ENCODE measurements at regions not wholly inside any gene's neighbourhood (a gene's known extent, or its start where the extent isn't known, plus 50 kb on each side); places are given as distances from the start of the nearest gene placed in this dataset.

DNA sequence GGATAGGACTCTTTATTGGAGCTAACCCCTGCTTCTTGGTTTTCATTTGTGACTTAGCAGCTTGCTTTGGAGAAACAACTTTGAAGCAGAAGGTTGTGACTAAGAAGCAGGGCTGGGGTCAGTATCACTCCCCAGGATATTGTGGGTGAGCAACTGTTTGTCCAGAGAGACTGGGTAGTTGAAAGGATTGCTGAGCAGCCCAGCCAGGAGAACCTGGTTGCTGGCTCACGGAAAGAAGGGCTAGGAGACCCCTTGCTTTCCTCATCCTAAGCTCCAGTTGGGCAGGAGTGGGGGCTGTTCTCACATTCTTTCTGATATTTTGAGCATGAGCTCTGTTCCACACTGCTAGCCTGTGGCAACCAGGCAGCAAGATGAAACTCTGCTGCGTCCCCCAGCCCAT, 151.2 kb downstream of the CBLN1 start:
- Histone ChIP-seq H3K4me1 (no peaks in the 10 kb centered on the region), H3K27me3 (no peaks in the 10 kb centered on the region), H3K27ac (no peak overlapping the region), H3K9me3 (no peaks in the 10 kb centered on the region), H3K36me3 (no peaks in the 10 kb centered on the region), H3K4me3 (no peak overlapping the region)
- intact Hi-C loops (cut with DNase I; ENCODE audit: low total_unique reads), result no loop called here
- TF ChIP-seq POLR2A (IDR thresholded peaks at IDR 0.05) (no peak), CTCF (IDR thresholded peaks at IDR 0.05) (no peak)
- DNase-seq, result no peak

GRCh38 chr16:49129935-49130334, 151.7 kb downstream of the CBLN1 start:
- TF ChIP-seq CTCF (IDR thresholded peaks at IDR 0.05) (no peak), POLR2A (IDR thresholded peaks at IDR 0.05) (no peak)
- Histone ChIP-seq H3K36me3 (no peaks in the 10 kb centered on the region), H3K27ac (no peak overlapping the region), H3K4me1 (no peaks in the 10 kb centered on the region), H3K9me3 (no peaks in the 10 kb centered on the region), H3K4me3 (no peak overlapping the region), H3K27me3 (no peaks in the 10 kb centered on the region)
- no peak for DNase-seq
- intact Hi-C loops (cut with DNase I; ENCODE audit: low total_unique reads), result no loop called here

GRCh38 chr16:49128740-49129139, 152.9 kb downstream of the CBLN1 start:
- Histone ChIP-seq H3K36me3 (no peaks in the 10 kb centered on the region), H3K4me3 (no peak overlapping the region), H3K4me1 (no peaks in the 10 kb centered on the region), H3K27me3 (no peaks in the 10 kb centered on the region), H3K9me3 (no peaks in the 10 kb centered on the region), H3K27ac (no peak overlapping the region)
- no peak for TF ChIP-seq CTCF (IDR thresholded peaks at IDR 0.05)
- TF ChIP-seq POLR2A (IDR thresholded peaks at IDR 0.05), result no peak
- DNase-seq, result no peak
- intact Hi-C loops (cut with DNase I; ENCODE audit: low total_unique reads), result no loop called here

DNA sequence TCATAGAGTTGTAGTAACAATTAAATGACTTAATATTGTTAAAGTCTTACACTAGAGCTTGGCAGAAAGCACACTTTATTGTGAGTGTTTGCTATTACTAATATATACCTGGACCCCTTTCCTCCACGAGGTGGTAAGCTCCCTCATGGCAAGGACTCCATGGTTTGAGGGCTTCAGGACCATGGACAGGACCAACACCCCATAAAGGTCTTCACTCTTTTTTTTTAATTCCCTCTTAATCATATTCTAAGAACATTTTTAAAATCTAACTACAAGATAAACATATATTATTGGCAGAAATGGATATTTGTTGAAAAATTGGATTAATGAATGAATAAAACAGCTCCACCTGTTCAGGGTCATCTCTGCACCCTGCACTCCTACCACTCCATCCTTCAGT, 154.5 kb downstream of the CBLN1 start:
- no peaks in the 10 kb centered on the region for H3K27me3 ChIP-seq
- intact Hi-C loops (cut with DNase I; ENCODE audit: low total_unique reads), result no loop called here
- H3K36me3 ChIP-seq, result no peaks in the 10 kb centered on the region
- DNase-seq, result no peak
- H3K27ac ChIP-seq, result no peak overlapping the region
- no peak overlapping the region for H3K4me3 ChIP-seq
- no peaks in the 10 kb centered on the region for H3K9me3 ChIP-seq
- TF ChIP-seq POLR2A (IDR thresholded peaks at IDR 0.05) (no peak), CTCF (IDR thresholded peaks at IDR 0.05) (no peak)
- no peaks in the 10 kb centered on the region for H3K4me1 ChIP-seq

DNA sequence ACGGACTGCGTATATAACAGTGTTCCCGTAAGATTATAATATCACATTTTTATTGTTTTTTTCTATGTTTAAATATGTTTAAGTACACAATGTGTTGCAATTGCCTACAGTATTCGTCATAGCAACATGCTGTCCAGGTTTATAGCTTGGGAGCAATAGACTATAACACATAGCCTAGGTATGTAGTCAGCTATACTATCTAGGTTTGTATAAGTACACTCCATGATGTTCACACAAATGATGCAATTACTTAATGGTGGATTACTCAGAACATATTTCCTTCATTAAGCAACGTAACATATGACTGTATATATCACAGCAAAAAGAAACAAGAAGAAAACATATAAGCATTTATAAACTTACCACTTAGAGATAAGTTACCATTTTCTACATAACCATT, 160.0 kb downstream of the CBLN1 start:
- no peak overlapping the region for H3K27ac ChIP-seq
- H3K36me3 ChIP-seq, result no peaks in the 10 kb centered on the region
- no peak overlapping the region for H3K4me3 ChIP-seq
- TF ChIP-seq CTCF (IDR thresholded peaks at IDR 0.05) (no peak), POLR2A (IDR thresholded peaks at IDR 0.05) (no peak)
- H3K4me1 ChIP-seq, result no peaks in the 10 kb centered on the region
- H3K9me3 ChIP-seq, result no peaks in the 10 kb centered on the region
- intact Hi-C loops (cut with DNase I; ENCODE audit: low total_unique reads), result no loop called here
- H3K27me3 ChIP-seq, result no peaks in the 10 kb centered on the region
- no peak for DNase-seq

All from uterus (tissue), 3 donors.